ENCODE measurements at regions not wholly inside any gene's neighbourhood (a gene's known extent, or its start where the extent isn't known, plus 50 kb on each side); places are given as distances from the start of the nearest gene placed in this dataset.

DNA sequence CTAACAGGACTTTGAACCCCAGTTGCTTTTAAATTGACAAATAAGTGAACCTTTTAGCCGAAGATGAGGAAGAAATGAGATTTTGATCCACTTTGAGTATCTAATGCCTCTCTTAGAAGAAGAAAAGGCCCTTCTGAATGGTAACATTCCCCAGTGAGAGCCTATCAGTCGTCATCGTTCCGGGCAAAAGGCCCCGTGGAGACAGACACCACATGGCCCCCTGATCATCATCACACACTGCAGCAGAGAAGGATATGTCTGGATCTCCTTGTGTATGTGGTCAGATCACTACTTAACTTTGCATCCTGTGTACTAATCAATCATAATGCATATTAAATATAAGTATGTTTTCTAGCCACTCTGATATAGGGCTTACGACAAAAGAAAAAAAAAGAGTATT, 87.3 kb upstream of the SMYD2 start:
- no peak for DNase-seq (ENCODE audit: low read depth)
- no peak overlapping the region for H3K4me3 ChIP-seq (ENCODE audit: low read depth, low read length)
- TF ChIP-seq, protein P1, sequence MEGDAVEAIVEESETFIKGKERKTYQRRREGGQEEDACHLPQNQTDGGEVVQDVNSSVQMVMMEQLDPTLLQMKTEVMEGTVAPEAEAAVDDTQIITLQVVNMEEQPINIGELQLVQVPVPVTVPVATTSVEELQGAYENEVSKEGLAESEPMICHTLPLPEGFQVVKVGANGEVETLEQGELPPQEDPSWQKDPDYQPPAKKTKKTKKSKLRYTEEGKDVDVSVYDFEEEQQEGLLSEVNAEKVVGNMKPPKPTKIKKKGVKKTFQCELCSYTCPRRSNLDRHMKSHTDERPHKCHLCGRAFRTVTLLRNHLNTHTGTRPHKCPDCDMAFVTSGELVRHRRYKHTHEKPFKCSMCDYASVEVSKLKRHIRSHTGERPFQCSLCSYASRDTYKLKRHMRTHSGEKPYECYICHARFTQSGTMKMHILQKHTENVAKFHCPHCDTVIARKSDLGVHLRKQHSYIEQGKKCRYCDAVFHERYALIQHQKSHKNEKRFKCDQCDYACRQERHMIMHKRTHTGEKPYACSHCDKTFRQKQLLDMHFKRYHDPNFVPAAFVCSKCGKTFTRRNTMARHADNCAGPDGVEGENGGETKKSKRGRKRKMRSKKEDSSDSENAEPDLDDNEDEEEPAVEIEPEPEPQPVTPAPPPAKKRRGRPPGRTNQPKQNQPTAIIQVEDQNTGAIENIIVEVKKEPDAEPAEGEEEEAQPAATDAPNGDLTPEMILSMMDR (IDR thresholded peaks at IDR 0.05; ENCODE audit: insufficient read depth, low read depth, low read length), result no peak

DNA sequence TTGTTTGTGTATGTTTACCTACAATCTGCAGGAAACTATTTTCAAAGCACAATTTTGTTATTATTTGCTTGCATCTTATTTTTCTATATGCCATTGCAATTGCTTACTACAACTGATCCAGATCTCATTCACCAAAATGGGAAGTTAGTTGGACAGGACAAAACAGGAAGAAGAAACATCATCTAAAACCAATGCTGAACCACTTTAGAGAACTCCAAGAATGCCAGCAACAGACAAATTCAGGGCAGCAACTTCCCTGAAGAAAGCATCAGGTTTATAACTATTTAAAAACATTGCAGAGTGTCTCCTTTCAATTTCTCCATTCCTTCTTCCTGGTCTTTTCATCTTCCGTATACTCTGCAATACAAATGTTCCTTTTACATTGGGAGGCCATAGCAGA, 82.4 kb upstream of the SMYD2 start:
- TF ChIP-seq, protein P1 (IDR thresholded peaks at IDR 0.05; ENCODE audit: insufficient read depth, low read depth, low read length), result no peak
- no peak for DNase-seq (ENCODE audit: low read depth)
- H3K4me3 ChIP-seq (ENCODE audit: low read depth, low read length), result no peak overlapping the region

DNA sequence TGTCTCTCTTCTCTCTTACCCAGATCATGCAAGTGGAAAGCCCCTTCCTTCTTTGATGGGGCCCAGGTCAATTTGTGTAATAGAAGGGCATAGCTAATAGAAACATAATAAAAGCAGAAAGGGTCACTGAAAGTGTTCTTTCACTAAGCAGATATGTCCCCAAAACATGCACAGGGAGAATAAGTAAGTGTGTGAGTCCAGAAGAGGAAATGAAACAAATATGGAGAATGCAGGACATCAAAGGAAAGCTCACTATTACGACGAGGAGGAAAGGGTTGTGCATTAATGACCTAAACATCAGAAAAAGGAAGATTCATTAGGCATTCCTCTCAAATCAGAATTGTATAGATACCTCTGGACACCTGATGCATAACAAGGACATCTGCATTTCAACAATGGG, 81.4 kb upstream of the SMYD2 start:
- DNase-seq (ENCODE audit: low read depth), result no peak
- no peak overlapping the region for H3K4me3 ChIP-seq (ENCODE audit: low read depth, low read length)
- TF ChIP-seq, protein P1 (IDR thresholded peaks at IDR 0.05; ENCODE audit: insufficient read depth, low read depth, low read length), result no peak

DNA sequence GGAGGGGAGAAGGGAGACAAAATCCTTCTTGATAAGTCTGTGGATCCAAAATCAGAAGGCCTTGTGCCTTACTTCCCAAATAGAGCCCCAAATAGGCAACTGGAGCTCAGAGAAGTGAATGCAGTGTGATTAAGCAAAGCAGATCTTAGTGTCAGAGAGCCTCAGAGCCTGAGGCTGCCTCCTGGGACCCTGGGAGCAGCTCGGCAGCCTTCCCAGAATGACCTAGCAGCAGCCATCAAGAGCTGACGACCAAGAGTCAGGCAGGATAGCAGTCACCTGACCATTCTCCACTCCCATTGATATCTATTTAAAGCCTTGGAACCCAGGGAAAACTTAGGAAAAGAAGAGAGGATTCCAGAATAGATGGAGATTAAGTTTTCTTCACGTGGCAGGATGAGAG, 78.0 kb upstream of the SMYD2 start:
- no peak for DNase-seq (ENCODE audit: low read depth)
- H3K4me3 ChIP-seq (ENCODE audit: low read depth, low read length), result no peak overlapping the region
- TF ChIP-seq, protein P1 (IDR thresholded peaks at IDR 0.05; ENCODE audit: insufficient read depth, low read depth, low read length), result no peak

DNA sequence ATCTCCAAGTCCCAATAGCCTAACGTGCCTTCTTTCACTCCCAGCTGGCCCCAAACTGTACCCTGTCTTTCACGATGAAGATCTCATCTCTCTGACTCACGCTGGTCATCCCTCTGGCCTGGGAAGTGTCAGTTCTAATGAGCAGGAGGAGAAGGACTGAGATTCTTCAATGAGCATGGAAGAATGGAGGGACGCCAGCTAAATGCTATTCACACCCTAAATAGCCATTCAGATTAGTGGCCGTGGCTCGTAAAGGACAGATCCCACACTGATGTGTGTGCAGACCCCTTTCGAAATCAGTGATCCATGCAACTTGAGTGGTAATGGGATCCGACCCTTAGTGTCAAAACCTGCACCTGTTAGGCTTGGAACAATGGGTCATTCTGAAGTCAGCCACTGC, 75.9 kb upstream of the SMYD2 start:
- no peak overlapping the region for H3K4me3 ChIP-seq (ENCODE audit: low read depth, low read length)
- no peak for DNase-seq (ENCODE audit: low read depth)
- TF ChIP-seq, protein P1 (IDR thresholded peaks at IDR 0.05; ENCODE audit: insufficient read depth, low read depth, low read length), result no peak

DNA sequence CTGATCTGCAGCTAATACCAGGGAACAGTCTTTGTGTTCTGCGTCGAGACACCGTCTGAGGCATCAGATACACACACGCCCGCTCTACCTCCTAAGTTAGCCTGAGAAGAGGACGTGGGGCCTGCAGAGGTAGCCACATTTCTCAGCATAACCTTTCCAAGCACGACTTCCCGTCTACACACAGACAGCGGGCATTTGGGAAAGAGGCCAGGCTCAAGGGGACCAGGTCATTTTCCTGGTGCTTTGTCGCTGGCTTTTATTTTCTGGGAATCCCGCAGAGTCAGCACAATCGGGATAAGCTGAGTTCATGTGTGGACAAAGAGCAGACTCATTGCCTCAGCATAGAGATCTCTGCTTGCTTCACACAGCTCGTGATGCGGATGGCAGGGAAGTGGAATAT, 72.5 kb upstream of the SMYD2 start:
- no peak overlapping the region for H3K4me3 ChIP-seq (ENCODE audit: low read depth, low read length)
- no peak for DNase-seq (ENCODE audit: low read depth)
- TF ChIP-seq, protein P1 (IDR thresholded peaks at IDR 0.05; ENCODE audit: insufficient read depth, low read depth, low read length), result no peak

DNA sequence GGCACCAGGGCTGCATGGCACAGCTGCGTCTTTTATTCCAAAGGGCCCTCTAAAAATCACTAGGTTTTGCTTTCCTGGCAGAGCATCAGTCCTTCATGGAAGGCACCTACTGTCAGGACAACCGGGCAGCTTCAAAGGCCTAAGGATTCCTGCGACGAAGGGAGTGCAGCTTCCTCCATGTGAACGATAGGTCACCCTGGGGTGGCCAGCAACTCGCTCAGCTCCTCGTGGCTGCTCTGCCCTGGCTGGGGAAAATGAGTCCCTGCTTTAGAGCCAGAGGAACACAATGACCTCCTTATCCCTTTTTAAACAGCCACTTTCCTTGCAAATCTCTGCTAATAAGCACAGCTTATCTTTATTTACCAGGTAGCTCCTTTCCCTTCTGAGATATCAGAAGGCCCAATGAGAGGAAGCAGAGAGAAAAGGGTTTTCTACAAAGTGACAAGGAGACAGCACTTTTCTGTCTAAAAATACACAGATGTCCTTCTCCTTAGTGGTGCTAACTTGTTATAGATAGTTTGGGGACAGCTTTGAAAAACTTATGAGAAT, 71.6 kb upstream of the SMYD2 start:
- TF ChIP-seq, protein P1 (IDR thresholded peaks at IDR 0.05; ENCODE audit: insufficient read depth, low read depth, low read length), result no peak
- DNase-seq (ENCODE audit: low read depth), result no peak

More for the DNA sequence above, 71.6 kb upstream of the SMYD2 start:
- H3K4me3 ChIP-seq (ENCODE audit: low read depth, low read length), result no peak overlapping the region

Data from fibroblast of villous mesenchyme (primary cell).